A172 (cell line): ENCODE measurements at regions not wholly inside any gene's neighbourhood (a gene's known extent, or its start where the extent isn't known, plus 50 kb on each side); places are given as distances from the start of the nearest gene placed in this dataset.
"Not testable (repeated sequence)": the region's sequence is repeated elsewhere in the genome, so short reads cannot be mapped to it uniquely, and the experiment has no call there.

Experiments
- DNase-seq: peaks from one replicate; pipeline ENCODE4 v3.0.0-alpha.2; 2015; ENCODE audit warnings: low spot score

- DNase-seq = not testable (repeated sequence)
Measured at GRCh38 chr13:46466074-46466473, 79.0 kb upstream of the RUBCNL start.

DNA sequence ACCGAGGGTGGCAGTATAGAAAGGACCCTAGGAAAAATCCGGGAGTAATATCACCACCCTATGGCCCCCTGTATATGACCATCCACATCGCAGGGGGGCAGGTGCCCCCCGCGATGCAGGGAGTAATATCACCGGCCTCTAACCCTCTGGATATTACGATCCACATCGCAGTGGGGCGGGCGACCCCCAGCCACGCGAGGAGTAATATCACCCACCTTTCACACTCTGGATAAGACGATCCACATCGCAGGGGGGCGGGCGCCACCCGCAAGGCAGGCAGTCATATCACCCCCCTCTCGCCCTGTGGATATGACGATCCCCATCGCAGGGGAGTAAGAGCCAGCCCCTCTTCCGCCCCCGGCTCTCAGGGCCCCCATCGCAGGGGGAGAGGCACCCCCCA lies 76.7 kb upstream of the RUBCNL start:
- DNase-seq = no peak

GRCh38 chr13:46460223-46460622 lies 73.2 kb upstream of the RUBCNL start:
- DNase-seq = not testable (repeated sequence)

DNA sequence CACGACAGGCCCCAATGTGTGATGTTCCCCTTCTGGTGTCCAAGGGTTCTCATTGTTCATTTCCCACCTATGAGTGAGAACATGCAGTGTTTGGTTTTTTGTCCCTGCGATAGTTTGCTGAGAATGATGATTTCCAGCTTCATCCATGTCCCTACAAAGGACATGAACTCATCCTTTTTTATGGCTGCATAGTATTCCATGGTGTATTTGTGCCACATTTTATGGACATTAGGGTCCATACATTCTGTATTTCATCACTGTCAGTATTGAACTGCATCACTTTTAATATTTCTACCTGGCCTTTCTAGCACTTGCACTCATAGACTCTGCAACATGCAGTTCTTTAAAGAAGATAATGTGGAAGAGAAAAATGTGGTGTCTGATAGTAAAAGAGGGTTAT lies 70.2 kb upstream of the RUBCNL start:
- DNase-seq = not testable (repeated sequence)

- DNase-seq = not testable (repeated sequence)
Measured at GRCh38 chr13:46455924-46456323, 68.9 kb upstream of the RUBCNL start.

- DNase-seq = not testable (repeated sequence)
Measured at GRCh38 chr13:46451145-46451544, 64.1 kb upstream of the RUBCNL start.

DNA sequence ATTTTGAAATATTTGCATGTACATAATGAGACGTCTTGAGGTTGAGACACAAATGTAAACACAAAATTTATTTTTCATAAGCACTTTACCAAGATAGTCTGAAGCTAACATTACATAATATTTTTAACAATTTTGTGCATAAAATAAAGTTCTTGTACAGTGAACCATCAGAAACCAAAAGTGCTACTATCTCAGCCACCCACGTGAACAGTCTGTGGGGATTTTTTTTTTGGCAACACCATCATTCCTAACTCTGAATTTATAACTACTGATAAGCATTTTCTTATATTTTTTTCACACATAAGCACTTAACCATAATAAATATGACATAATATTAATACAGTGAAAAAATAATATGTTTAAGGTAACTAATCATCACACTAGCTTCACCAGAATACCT lies 62.9 kb upstream of the RUBCNL start:
- DNase-seq = not testable (repeated sequence)

- DNase-seq = not testable (repeated sequence)
Measured at GRCh38 chr13:46448148-46448547, 61.1 kb upstream of the RUBCNL start.

- DNase-seq = not testable (repeated sequence)
Measured at GRCh38 chr13:46437808-46438404, 50.9 kb upstream of the RUBCNL start.
